22Rv1 (cell line): ENCODE measurements at regions not wholly inside any gene's neighbourhood (a gene's known extent, or its start where the extent isn't known, plus 50 kb on each side); places are given as distances from the start of the nearest gene placed in this dataset.

Experiments
- H3K27ac ChIP-seq: fragments of 450-650 bp; 2 replicates; pipeline ENCODE4 v1.5.1; 2017
- ZFX ChIP-seq: fragments of 450-650 bp; IDR thresholded peaks from 2 replicates; pipeline ENCODE4 v1.6.1; 2017; ENCODE audit warnings: antibody characterized with exemption, borderline replicate concordance
- TF ChIP-seq, protein P1 (sequence below): fragments of 450-650 bp; IDR thresholded peaks from 2 replicates; pipeline ENCODE4 v1.5.1; 2017; ENCODE audit warnings: mild to moderate bottlenecking

DNA sequence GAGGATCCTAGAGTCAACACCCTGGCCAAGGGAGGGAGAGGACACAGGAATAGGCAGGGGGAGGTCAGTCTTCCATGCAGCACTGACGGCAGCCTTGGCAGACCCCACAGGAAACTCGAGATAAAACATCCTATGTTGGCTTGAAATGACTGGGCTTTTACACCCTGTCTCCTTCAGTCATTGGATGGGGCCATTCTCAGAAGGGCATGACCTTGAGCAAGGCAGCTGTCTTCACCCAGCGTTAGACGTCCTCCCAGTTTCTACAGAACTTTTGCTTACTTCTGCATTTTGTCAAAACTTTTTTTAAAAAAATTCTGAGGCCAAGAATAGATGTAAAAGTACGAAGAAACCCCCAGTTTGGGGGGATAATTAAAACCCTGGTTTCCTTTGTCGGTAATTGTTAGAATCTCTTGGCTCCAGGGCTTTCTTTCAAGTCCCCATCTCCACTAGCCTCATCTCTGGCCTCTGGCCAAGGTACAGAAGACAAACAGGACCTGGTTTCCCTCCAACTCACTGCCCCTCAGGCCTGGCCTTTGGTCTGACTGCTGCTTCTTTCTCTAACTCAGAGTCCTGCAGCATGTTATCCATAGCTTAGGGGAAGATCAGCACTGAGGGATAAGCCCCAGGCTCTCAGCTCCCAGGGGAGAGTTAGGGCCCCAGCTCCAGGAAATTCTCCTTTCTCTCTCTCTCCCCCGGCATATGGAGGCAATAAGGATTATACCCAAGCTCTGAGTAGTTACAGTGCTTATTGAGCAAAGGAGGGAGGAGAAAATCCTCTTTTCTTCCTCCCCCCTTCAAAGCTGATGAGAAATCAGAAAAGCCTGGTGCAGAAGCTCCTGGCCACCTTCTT is 51.6 kb upstream of the KCND3 start:
- TF ChIP-seq ZFX: no peak
- TF ChIP-seq, protein P1, sequence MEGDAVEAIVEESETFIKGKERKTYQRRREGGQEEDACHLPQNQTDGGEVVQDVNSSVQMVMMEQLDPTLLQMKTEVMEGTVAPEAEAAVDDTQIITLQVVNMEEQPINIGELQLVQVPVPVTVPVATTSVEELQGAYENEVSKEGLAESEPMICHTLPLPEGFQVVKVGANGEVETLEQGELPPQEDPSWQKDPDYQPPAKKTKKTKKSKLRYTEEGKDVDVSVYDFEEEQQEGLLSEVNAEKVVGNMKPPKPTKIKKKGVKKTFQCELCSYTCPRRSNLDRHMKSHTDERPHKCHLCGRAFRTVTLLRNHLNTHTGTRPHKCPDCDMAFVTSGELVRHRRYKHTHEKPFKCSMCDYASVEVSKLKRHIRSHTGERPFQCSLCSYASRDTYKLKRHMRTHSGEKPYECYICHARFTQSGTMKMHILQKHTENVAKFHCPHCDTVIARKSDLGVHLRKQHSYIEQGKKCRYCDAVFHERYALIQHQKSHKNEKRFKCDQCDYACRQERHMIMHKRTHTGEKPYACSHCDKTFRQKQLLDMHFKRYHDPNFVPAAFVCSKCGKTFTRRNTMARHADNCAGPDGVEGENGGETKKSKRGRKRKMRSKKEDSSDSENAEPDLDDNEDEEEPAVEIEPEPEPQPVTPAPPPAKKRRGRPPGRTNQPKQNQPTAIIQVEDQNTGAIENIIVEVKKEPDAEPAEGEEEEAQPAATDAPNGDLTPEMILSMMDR: no peak
- H3K27ac ChIP-seq: no peak overlapping the region

DNA sequence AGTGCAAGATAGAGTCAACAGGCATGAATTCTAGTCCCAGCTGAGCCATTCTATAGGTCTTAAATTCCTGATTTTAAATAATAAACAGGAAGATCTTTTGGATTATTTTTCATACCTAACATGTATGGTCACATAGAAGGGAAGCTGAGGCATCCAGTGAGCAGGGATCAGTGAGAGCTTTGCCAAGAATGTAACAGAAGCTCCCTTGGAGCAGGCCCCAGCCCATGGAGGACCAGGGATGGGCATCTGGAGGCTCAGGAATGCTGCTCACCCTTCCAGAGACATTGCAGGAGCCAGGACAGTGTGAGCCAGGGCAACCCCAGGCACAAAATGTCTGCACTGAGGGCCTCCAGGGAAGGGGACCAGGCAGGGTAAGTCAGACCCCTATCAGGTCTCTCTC is 54.4 kb upstream of the KCND3 start:
- H3K27ac ChIP-seq: no peak overlapping the region
- TF ChIP-seq ZFX: no peak
- TF ChIP-seq, protein P1: no peak

DNA sequence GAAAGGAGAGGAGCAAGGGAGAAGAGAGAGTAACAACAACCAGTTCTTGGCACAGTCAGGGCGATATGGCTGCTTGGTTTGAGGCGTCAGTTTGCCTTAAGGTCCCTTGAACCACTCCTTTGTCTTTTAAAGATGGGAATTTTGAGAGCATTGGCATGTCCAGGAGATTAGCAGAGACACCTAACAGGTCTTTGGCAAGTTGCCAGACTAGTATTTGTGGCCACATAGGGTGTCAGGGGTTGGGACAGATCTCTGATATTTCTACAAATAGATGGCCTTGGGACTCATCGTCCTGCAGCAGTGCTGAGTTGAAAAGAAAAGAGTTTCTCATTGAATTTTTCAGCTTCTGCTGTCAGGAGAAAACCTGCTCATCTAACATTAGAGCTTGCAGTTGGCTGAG is 55.3 kb upstream of the KCND3 start:
- TF ChIP-seq, protein P1: no peak
- no peak for TF ChIP-seq ZFX

DNA sequence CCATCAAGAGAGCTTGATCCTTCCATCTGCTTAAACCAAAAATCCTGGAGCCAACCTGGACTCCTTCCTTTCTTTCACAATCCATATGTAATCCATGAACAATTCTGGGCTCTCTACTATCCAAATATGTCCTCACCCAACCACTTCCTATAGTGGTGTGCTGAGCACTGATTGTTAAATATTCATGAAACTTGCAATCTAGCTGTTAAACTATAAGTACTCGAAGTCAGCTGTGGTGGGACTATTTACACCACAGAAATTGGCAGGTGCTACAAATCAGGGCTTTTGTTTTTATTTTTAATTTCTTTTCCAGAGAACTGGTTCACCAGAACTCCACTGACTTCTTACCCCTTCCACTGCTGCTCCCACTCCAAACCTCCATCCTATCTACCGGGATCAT is 57.2 kb upstream of the KCND3 start:
- no peak overlapping the region for H3K27ac ChIP-seq
- TF ChIP-seq ZFX: no peak
- TF ChIP-seq, protein P1: no peak

More for the DNA sequence above, 55.3 kb upstream of the KCND3 start:
- no peak overlapping the region for H3K27ac ChIP-seq

DNA sequence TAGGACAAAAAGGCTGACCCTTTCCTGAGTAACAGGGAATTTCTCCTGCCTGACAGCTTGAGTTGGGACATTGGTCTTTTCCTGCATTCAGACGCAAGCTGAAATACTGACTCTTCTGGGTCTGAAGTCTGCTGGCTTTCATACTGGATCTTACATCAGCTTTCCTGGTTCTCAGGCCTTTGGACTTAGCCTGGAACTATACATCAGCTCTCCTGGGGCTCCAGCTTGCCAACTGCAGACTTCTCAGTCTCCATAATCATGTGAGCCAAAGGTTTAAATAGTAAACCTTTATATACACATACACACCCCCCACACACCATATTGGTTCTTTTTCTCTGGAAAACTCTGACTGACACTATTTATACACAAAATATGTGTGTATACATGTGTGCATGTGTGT is 59.0 kb upstream of the KCND3 start:
- H3K27ac ChIP-seq: no peak overlapping the region
- no peak for TF ChIP-seq ZFX
- TF ChIP-seq, protein P1: no peak

DNA sequence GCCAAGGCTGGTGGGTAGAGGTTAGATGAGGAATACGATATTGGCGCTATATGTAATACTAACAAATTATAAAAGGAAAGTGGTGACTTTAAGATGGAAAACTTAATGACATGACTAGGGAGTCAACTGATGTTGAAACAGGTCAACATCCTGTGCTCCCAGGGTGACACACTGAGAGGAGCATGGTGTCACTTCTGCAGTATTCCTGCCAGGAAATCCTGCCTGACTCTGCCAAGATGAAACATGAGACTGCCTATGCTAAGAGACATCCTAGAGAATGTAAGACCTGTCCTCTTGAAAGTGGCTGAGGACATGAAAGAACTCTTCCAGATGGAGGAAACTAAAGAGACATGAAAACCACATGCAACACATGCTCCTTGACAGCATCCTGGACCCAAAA is 65.0 kb upstream of the KCND3 start:
- TF ChIP-seq, protein P1: no peak
- no peak for TF ChIP-seq ZFX
- H3K27ac ChIP-seq: no peak overlapping the region

DNA sequence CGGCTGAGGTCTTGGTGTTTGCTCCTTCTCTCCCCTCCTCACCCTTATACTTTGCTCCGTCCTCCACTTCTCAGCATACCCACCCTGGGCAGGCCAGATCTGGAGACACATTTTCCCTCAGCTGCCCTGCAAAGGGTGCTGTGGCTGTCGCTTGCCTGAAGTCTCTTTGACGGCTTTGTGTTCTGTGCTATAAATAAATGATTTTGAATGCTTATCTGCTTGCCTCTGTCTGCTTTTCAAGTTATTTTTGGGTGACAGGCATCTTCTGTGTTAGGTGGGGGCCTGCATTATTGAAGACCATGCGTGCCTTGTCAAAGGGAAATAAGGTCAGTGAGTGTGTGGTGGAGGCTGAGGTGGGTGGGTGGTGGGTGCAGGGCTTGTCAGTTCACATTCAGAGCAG is 66.9 kb upstream of the KCND3 start:
- H3K27ac ChIP-seq: no peak overlapping the region
- TF ChIP-seq, protein P1: no peak
- no peak for TF ChIP-seq ZFX
